ENCODE measurements at regions not wholly inside any gene's neighbourhood (a gene's known extent, or its start where the extent isn't known, plus 50 kb on each side); places are given as distances from the start of the nearest gene placed in this dataset.

GRCh38 chr7:25638590-25639244 is 410.4 kb upstream of the NPVF start:
- no peak for DNase-seq

- DNase-seq = no peak
These were observed 414.6 kb upstream of the NPVF start for GRCh38 chr7:25642849-25643248.

- no peak for DNase-seq
These were observed 415.0 kb upstream of the NPVF start for GRCh38 chr7:25643286-25643685.

GRCh38 chr7:25643770-25644394 is 415.6 kb upstream of the NPVF start:
- DNase-seq = no peak

- no peak for DNase-seq
These were observed 418.6 kb upstream of the NPVF start for GRCh38 chr7:25646726-25647413.

- no peak for DNase-seq
These were observed 419.6 kb upstream of the NPVF start for GRCh38 chr7:25647872-25648271.

- no peak for DNase-seq
These were observed 424.1 kb upstream of the NPVF start for GRCh38 chr7:25652366-25652765.

- DNase-seq = no peak
These were observed 425.1 kb upstream of the NPVF start for GRCh38 chr7:25653384-25653783.

- no peak for DNase-seq
These were observed 427.8 kb upstream of the NPVF start for GRCh38 chr7:25656071-25656470.

- no peak for DNase-seq
These were observed 428.3 kb upstream of the NPVF start for GRCh38 chr7:25656581-25657026.

- no peak for DNase-seq
These were observed 430.1 kb upstream of the NPVF start for GRCh38 chr7:25658375-25658774.

GRCh38 chr7:25659841-25660240 is 431.6 kb upstream of the NPVF start:
- no peak for DNase-seq

GRCh38 chr7:25662841-25663800 is 434.8 kb upstream of the NPVF start:
- DNase-seq = no peak

- DNase-seq = no peak
These were observed 435.6 kb upstream of the NPVF start for GRCh38 chr7:25663877-25664276.

GRCh38 chr7:25664593-25664992 is 436.3 kb upstream of the NPVF start:
- no peak for DNase-seq

- DNase-seq = no peak
These were observed 437.1 kb upstream of the NPVF start for GRCh38 chr7:25665374-25665773.

- DNase-seq = no peak
These were observed 437.8 kb upstream of the NPVF start for GRCh38 chr7:25665903-25666670.

- no peak for DNase-seq
These were observed 438.4 kb upstream of the NPVF start for GRCh38 chr7:25666671-25667060.

GRCh38 chr7:25669281-25669781 is 441.0 kb upstream of the NPVF start:
- no peak for DNase-seq

GRCh38 chr7:25669961-25670841 is 441.9 kb upstream of the NPVF start:
- DNase-seq = no peak

- no peak for DNase-seq
These were observed 442.8 kb upstream of the NPVF start for GRCh38 chr7:25671111-25671510.
